BLaER1 (cell line): ENCODE measurements at regions not wholly inside any gene's neighbourhood (a gene's known extent, or its start where the extent isn't known, plus 50 kb on each side); places are given as distances from the start of the nearest gene placed in this dataset.
"Not testable (repeated sequence)": the region's sequence is repeated elsewhere in the genome, so short reads cannot be mapped to it uniquely, and the experiment has no call there.

Experiments
- H3K27ac ChIP-seq: shearing (Covaris generic); formaldehyde crosslinking; 2 replicates; pipeline ENCODE4 v1.8.1; 2022
- H3K27me3 ChIP-seq: shearing (Covaris generic); formaldehyde crosslinking; 2 replicates; pipeline ENCODE4 v1.8.1; 2022
- H3K36me3 ChIP-seq: shearing (Covaris generic); formaldehyde crosslinking; 2 replicates; pipeline ENCODE4 v1.8.1; 2022
- H3K4me1 ChIP-seq: shearing (Covaris generic); formaldehyde crosslinking; 2 replicates; pipeline ENCODE4 v1.8.1; 2022
- H3K4me2 ChIP-seq: shearing (Covaris generic); formaldehyde crosslinking; 2 replicates; pipeline ENCODE4 v1.8.1; 2022
- H3K4me3 ChIP-seq: shearing (Covaris generic); formaldehyde crosslinking; 2 replicates; pipeline ENCODE4 v1.8.1; 2022
- H3K9ac ChIP-seq: shearing (Covaris generic); formaldehyde crosslinking; 2 replicates; pipeline ENCODE4 v1.8.1; 2022
- H3K9me3 ChIP-seq: shearing (Covaris generic); formaldehyde crosslinking; 2 replicates; pipeline ENCODE4 v1.8.1; 2022
- H4K20me1 ChIP-seq: shearing (Covaris generic); formaldehyde crosslinking; 2 replicates; pipeline ENCODE4 v1.8.1; 2022
- Cebpa-rat ChIP-seq: shearing (Covaris generic); IDR thresholded peaks from 2 replicates; pipeline ENCODE4 v1.8.1; 2022

GRCh38 chr3:143175940-143176894, 56.6 kb downstream of the CHST2 start:
- Histone ChIP-seq H3K4me1 (peaks cover 15% of the 10 kb centered on the region), H3K9me3 (peaks cover 34% of the 10 kb centered on the region)
- not testable (repeated sequence) for H3K27me3 ChIP-seq, H3K36me3 ChIP-seq, H3K9ac ChIP-seq, H3K4me3 ChIP-seq, H3K4me2 ChIP-seq, H3K27ac ChIP-seq, H4K20me1 ChIP-seq

- peaks cover 29% of the 10 kb centered on the region for H3K9me3 ChIP-seq
- not testable (repeated sequence) for H3K4me1 ChIP-seq, H4K20me1 ChIP-seq, H3K27ac ChIP-seq, H3K36me3 ChIP-seq, H3K9ac ChIP-seq, H3K4me3 ChIP-seq, H3K4me2 ChIP-seq, H3K27me3 ChIP-seq
Measured at GRCh38 chr3:143177965-143178364, 58.4 kb downstream of the CHST2 start.

- H3K27ac ChIP-seq, H3K36me3 ChIP-seq, H3K4me1 ChIP-seq, H3K9ac ChIP-seq, H3K27me3 ChIP-seq, H3K4me3 ChIP-seq, H4K20me1 ChIP-seq, H3K4me2 ChIP-seq: not testable (repeated sequence)
- H3K9me3 ChIP-seq, result peaks cover 22% of the 10 kb centered on the region
Measured at GRCh38 chr3:143178775-143179548, 59.4 kb downstream of the CHST2 start.

DNA sequence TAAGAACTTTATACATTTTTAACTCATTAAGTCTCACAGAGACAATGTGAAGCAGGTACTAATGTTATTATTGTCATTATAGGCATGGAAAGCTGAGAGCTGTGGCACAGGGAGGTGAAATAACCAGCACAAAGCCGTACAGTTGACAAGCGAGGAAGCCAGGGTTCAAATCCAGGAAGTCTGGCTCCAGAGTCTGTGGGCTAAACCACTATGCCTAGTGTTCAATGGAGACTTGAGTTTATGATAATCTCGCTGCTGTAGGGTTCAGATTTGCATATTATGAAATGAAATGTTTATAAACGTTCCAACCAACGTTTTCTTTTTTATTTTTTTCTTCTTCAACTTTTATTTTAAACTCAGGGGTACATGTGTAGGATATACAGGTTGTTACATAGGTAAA, 60.0 kb downstream of the CHST2 start:
- no peaks in the 10 kb centered on the region for H3K27me3 ChIP-seq
- TF ChIP-seq Cebpa-rat, result no peak
- H3K9ac ChIP-seq, result no peak overlapping the region
- H3K4me2 ChIP-seq, result no peak overlapping the region
- H3K4me1 ChIP-seq, result no peaks in the 10 kb centered on the region
- H3K36me3 ChIP-seq, result no peaks in the 10 kb centered on the region
- peaks cover 16% of the 10 kb centered on the region for H3K9me3 ChIP-seq
- H4K20me1 ChIP-seq, result no peaks in the 10 kb centered on the region
- no peak overlapping the region for H3K27ac ChIP-seq
- H3K4me3 ChIP-seq, result no peak overlapping the region

GRCh38 chr3:143180860-143181259, 61.3 kb downstream of the CHST2 start:
- H3K4me2 ChIP-seq, H3K36me3 ChIP-seq, H4K20me1 ChIP-seq, H3K4me3 ChIP-seq, H3K27me3 ChIP-seq, H3K4me1 ChIP-seq, H3K9ac ChIP-seq, H3K27ac ChIP-seq: not testable (repeated sequence)
- H3K9me3 ChIP-seq, result peaks cover 12% of the 10 kb centered on the region

DNA sequence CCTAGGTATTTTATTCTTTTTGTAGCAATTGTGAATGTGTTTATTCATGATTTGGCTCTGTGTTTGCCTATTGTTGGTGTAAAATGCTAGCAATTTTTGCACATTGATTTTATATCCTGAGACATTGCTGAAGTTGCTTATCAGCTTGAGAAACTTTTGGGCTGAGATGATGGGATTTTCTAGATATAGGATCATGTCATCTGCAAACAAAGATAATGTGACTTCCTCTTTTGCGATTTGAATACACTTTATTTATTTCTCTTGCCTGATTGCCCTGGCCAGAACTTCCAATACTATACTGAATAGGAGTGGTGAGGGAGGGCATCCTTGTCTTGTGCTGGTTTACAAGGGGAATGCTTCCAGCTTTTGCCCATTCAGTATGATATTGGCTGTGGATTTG, 62.4 kb downstream of the CHST2 start:
- peaks cover 12% of the 10 kb centered on the region for H3K9me3 ChIP-seq
- not testable (repeated sequence) for H3K4me2 ChIP-seq, H3K4me3 ChIP-seq, H4K20me1 ChIP-seq, H3K27me3 ChIP-seq, H3K9ac ChIP-seq, H3K4me1 ChIP-seq, H3K27ac ChIP-seq, H3K36me3 ChIP-seq

DNA sequence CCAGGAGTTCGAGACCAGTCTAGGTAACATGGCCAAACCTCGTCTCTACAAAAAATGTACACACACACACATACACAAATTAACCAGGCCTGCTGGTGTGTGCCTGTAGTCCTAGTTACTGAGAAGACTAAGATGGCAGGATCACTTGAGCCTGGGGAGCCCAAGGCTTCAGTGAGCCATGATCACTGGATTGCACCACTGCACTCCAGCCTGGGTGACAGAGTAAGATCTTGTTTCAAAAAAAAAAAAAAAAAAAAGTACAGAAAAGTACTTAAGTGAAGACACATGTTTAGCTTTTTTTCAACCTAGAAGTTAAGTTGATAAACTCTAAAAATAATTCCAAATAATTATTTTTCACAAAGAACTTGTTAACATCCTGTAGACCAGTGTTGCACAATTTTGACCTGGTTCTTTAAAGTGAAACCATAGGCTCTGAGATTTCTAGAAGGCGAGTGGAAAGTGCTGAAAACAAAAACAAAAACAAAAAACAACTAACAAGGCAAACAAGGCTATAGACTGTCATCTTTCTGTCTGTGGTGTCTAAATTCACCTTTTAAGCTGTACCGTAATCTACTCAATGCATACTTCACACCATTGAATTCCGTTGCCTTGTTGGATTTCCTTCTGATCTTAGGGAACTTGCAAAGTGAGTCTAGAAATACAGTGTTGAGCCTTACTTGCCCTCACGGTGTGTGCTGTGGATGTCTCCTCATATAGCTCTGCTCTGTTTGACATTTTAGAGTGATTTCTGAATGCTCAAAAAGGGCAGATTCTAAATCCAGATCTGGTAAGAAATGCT, 63.5 kb downstream of the CHST2 start:
- Histone ChIP-seq H4K20me1 (no peaks in the 10 kb centered on the region), H3K4me2 (no peak overlapping the region), H3K4me3 (no peak overlapping the region), H3K4me1 (no peaks in the 10 kb centered on the region), H3K9me3 (peaks cover 12% of the 10 kb centered on the region), H3K9ac (no peak overlapping the region), H3K27ac (no peak overlapping the region), H3K27me3 (no peaks in the 10 kb centered on the region), H3K36me3 (no peaks in the 10 kb centered on the region)
- TF ChIP-seq Cebpa-rat, result no peak

GRCh38 chr3:143183665-143183964, 64.0 kb downstream of the CHST2 start:
- peaks cover 12% of the 10 kb centered on the region for H3K9me3 ChIP-seq
- no peaks in the 10 kb centered on the region for H3K36me3 ChIP-seq
- TF ChIP-seq Cebpa-rat, result no peak
- H4K20me1 ChIP-seq, result no peaks in the 10 kb centered on the region
- H3K4me3 ChIP-seq, result no peak overlapping the region
- no peak overlapping the region for H3K27ac ChIP-seq
- no peaks in the 10 kb centered on the region for H3K27me3 ChIP-seq
- no peaks in the 10 kb centered on the region for H3K4me1 ChIP-seq
- H3K9ac ChIP-seq, result no peak overlapping the region
- H3K4me2 ChIP-seq, result no peak overlapping the region

DNA sequence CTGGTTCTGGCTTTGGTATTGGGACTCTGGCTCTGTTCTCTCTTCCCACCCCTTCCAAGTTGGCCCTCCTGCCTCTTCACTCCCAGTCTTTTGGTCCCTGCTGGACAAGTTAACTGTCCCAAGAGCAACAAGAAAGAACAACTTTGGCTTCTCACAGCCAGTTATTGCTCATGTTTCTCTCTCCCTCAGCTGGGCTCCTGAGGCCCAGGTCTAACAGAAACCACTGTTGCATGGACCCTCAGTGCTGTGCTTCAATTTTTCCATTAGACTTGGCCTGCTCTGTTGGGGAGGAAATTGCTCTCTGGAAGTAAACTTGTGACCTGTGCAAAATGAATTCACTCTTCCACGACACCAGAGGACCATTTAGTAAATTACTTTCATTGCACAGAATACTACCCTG, 64.5 kb downstream of the CHST2 start:
- Histone ChIP-seq H3K27ac (no peak overlapping the region), H3K4me2 (no peak overlapping the region), H3K27me3 (no peaks in the 10 kb centered on the region), H4K20me1 (no peaks in the 10 kb centered on the region), H3K9me3 (peaks cover 12% of the 10 kb centered on the region), H3K4me1 (no peaks in the 10 kb centered on the region), H3K9ac (no peak overlapping the region), H3K4me3 (no peak overlapping the region), H3K36me3 (no peaks in the 10 kb centered on the region)
- TF ChIP-seq Cebpa-rat, result no peak

DNA sequence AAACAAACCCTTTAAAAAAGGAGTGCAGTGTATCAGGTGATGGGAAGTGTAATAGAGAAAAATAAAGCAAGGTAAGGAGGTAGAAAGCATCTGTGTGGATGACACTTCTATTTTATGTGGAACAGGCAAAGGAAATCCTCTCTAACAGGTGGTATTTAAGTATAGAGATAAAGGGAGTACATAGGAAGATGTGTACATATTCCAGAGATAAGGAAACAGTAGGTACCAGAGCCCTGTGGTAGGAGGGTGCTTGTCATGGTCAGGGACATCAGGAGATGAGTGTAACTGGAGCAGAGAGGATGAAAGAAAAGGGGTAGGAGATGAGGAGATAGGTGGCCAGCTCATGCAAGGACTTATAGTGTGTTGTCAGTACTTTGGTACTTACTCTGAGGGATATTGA, 65.8 kb downstream of the CHST2 start:
- Histone ChIP-seq H3K4me3 (no peak overlapping the region), H3K27me3 (no peaks in the 10 kb centered on the region), H3K4me1 (no peaks in the 10 kb centered on the region)

More for the DNA sequence above, 65.8 kb downstream of the CHST2 start:
- Histone ChIP-seq H3K36me3 (no peaks in the 10 kb centered on the region), H3K27ac (no peak overlapping the region), H3K4me2 (no peak overlapping the region), H3K9ac (no peak overlapping the region), H4K20me1 (no peaks in the 10 kb centered on the region), H3K9me3 (peaks cover 12% of the 10 kb centered on the region)
- TF ChIP-seq Cebpa-rat, result no peak
